Activated CD4-positive, alpha-beta T cell treated with anti-CD3 and anti-CD28 coated beads, Interleukin-2, amount 50 U/mL, for 48 hours (primary cell): ENCODE measurements at regions not wholly inside any gene's neighbourhood (a gene's known extent, or its start where the extent isn't known, plus 50 kb on each side); places are given as distances from the start of the nearest gene placed in this dataset.
"Not testable (repeated sequence)": the region's sequence is repeated elsewhere in the genome, so short reads cannot be mapped to it uniquely, and the experiment has no call there.

ENCODE experiments used
- DNase-seq, 2 experiments: peaks; one replicate each; pipeline ENCODE4 v3.0.0-alpha.2; 2020

DNA sequence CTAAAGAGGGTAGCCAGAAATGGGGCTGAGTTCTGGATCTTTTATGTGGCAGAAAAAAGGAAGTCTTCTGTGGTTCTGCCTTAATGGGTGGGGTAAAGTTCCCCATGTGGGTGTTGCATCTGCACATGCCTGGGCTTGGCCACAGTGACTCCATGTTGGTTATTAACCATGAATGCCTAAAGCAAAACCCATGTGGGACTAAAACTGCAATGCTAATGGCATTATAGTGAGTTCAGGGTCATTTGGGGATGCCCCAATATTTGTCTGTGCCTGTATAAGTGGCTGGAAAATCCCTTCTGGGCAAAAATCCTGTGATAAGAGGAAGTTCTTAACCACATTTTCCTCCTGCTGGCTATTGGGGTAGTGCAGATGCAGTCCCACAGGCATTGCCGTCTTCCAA, 857.4 kb downstream of the FAT4 start:
- DNase-seq: no peak

DNA sequence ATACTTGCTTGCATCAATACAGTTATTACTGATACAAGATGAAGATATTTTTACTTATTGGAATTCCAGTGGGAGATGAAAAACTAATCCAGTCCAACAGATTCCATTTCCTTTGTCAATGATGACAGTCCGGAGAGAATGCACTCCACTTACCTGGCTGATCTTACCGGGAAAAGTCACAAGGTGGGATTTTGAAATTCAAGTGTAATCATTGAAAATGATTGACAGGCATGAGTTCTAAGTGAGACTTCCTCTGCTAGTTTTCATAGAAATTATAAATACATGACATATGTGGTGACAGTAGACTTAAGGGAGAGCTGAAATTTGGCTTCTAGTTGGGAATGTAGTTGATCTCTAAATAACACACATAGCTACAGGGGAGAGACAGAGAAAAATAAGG, 859.9 kb downstream of the FAT4 start:
- no peak for DNase-seq

DNA sequence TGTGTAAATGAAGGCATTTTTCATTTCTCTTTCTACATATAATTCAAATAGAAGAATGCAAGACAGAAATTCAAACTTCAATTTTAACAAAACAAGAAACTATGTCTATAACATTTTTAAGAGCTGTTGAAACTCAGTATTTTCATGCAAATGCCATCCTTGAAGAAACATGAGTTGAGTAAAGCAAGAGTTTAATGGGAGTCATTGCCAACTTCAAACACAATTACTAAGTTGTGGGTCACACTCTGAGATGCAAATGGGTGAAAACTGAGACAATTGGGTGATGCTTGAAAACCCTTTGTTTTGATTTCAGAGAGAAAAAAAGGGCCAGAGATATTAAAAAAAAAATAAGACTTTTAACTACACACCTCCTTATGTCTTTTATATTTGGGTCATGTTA, 865.9 kb downstream of the FAT4 start:
- DNase-seq: no peak

DNA sequence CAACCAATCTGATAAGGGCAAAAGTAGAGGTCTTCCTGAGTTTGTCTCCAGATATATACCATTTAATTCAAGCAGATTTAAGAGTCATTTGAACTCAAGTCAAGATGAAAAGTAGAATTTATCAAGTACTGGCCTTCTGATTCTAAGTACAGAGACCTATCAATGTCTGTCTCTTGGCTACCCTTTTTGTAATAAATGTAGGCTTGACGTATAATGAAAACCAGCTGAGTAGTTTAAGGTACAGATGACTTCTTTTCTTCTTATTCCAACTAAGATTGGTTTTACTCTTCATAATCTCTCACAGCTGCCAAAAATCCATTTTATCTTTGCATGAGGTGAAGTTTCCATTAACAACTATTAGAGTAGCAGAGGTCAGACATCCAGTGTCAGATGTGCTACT, 867.6 kb downstream of the FAT4 start:
- no peak for DNase-seq

DNA sequence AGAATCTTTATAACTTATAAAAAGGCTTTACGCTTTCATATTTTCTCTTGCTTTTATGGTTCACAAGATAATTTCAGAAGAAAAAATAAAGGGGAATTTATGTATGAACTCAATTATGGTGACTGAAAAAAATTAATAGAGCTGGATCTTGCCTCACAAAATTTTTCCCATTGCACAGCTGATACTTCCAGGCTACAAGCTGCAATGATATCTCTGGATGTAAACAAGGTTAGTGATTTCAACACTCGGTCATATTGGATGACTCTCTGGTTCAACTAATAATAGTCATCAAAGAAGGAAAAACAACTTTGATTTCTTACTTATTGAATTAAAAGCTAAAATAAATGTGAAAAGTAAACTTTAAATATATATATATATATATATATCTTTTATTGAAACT, 868.0 kb downstream of the FAT4 start:
- no peak for DNase-seq

DNA sequence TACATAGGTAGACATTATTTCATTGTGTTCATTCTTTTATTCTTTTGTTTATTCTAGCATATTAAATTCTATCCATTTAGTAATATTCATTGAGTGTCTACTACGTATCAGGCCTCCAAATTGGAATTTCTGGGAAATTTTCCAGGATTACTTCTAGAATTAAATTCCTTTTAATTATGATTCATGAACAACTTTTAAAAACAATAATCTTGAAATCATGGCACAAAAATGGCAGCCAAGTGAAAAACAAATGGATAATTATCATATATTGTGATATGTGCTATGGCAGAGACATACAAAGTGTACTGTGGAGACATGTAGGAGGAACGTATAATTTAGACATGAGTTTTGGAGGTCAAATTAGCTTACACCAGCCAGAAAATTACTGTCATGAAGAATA, 868.5 kb downstream of the FAT4 start:
- DNase-seq: no peak

DNA sequence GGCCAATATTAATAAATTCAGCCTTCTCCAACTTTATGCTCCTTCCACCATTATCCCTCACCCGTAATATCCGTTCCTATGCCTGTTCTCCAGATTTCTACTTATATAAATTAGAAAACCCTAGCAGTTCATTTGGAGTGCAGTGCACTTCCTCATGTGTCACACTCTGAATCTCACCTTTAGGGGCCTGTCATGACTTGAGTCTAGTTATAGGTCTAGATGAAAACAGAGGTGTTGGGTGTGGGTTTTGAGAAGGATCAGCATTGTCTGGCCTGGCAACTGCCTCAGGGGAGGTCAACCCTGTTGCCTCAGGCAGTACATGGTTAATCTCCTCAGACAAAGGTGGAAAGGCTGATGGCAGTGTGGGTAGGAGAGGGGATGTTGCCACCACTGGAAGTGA, 876.8 kb downstream of the FAT4 start:
- DNase-seq: no peak

DNA sequence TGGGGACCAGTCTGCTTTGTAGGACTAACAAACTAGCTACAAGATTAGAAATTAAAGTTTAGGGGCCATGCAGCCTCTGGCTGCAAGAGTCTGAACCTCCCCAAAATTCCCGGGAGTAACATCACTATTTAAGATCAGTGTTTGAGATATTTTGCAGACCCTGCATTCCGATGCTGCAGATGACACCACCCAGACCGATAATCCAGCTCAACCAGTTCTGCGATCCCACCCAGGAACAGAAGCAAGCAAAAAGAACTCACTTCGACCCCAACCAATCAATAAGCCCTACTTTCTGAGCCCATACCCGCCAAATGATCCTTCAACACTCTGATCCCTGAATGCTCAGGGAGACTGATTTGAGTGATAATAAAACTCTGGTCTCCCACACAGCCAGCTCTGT, 877.8 kb downstream of the FAT4 start:
- no peak for DNase-seq

DNA sequence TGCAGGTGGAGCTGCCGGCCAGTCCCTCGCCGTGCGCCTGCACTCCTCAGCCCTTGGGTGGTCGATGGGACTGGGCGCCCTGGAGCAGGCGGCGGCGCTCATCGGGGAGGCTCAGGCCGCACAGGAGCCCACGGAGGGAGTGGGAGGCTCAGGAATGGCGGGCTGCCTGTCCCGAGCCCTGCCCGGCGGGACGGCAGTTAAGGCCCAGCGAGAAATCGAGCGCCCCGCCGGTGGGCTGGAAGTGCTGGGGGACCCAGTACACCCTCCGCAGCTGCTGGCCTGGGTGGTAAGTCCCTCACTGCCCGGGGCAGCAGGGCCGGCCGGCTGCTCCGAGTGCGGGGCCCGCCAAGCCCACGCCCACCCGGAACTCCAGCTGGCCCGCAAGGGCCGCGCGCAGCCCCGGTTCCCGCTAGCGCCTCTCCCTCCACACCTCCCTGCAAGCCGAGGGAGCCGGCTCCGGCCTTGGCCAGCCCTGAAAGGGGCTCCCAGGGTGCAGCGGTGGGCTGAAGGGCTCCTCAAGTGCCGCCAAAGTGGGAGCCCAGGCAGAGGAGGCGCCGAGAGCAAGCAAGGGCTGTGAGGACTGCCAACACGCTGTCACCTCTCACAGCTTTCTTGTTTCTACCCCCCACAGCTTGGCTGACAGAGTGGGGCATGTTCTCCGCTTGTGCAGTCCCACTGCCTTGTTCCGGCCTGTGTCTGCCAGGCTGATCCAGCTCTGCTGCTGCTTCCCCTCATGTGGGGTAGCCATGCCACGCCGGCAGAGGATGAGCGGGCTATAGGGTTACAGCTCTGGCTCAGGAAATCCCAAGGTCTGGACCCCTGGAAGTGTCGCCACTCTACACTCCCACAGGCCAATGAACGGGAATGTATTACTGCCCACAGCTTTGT, 886.7 kb downstream of the FAT4 start:
- not testable (repeated sequence) for DNase-seq

DNA sequence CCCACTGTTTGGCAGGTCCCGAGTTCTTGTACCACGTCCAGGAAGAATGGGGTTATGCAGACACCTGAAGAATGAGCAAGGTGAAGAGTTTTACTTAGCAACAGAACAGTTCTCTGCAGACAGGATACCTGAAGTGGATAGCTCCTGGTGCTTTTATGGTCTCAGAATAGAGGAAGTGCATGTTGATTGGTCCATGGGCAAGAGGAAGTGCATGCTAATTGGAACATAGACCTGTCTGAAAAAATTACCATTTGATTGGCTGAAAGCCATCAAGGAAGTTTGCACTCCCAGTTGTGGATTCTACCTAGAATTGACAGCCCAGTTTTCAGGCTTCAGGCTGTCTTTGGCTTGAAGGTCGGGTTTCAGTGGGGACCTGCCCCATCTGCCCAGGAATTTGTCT, 887.5 kb downstream of the FAT4 start:
- no peak for DNase-seq

DNA sequence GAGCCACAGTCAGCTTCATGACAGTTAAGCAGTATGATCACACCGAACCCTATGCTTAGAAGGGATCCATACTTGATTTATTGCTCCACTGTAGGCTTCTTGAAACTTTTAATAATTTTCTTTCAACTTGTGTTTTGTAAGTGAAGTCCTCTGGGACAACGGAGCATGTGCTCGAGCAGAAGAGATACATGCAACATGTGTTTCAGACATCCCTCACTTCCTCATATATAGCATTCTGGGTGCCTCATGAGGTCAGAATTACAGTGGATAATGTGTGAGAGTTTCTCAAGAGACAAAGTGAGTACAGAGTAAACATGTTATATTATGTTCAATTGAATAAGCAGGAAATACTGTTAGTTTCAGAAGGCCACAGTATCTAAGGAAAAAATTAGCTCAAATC, 893.2 kb downstream of the FAT4 start:
- no peak for DNase-seq

DNA sequence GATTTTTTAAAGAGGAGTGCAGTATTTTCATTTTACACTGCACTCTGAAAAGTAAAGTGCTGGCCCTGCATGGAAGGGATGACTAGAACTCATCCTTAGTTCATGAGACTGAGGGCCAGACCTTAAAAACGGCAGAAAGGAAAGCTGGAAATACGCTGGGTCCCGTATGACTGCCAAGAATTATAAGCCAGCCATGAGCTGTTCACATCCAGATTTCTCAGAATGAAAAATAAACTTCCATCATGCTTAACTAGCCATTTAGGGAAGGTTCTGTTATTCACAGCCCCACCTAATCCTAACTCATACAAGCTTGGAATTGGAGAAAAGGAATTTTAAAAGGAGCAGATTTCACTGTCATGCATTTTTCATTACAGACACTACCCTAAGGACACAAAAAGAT, 894.4 kb downstream of the FAT4 start:
- no peak for DNase-seq

DNA sequence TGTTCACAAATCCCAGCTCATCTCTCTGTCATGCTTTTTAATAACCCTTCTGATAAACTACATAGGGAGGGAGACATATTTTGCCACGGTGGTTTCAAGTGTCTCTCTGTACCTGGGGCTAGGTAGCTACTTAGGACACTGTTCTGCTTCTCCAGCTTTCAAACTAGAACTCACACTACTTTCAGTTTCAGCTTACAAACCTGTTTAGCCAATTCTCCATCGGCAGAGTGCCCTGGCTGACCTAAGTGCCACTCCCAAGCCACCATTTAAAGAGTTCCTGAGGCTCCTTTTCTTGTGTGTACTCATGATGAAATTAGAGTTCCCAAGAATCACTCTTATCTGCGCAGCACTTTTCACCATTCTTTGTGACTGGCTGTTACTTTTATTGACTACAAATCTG, 899.2 kb downstream of the FAT4 start:
- DNase-seq: no peak

DNA sequence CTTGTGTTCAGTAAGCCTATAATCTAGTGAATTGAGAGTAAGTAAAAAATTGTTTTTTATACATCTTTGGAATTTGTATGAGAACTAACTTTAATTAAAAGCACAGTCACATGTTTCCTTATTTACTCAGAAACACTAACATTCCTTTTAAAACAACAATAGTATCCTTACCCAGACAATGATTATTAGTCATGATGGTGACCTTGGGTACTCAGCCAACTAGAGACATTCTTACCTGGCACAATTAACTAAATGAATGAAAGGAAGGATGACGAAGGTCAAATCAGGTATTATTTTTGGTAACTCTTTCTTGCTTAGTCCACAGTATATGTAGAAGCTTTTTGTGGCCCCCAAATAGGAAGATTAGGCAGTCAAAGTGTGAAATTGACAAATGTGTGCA, 901.0 kb downstream of the FAT4 start:
- DNase-seq: no peak

DNA sequence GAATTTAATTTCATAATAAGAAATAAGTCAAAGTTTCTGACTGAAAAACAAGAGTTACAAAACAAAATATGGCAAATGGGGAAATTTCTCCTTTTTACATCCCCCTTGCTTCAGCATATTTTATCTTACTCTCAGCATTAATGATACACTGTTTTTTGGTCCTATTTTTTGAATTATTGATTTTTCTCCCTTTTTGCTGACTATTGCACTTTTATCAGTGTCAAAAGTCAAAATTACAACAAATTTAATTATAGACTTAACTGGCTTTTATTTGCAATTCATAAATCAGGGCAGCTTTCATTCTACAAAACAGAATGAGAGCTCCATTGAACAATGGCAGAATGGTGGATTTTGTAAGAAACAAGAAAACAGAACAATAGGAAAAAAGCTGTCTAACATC, 901.9 kb downstream of the FAT4 start:
- DNase-seq: no peak

DNA sequence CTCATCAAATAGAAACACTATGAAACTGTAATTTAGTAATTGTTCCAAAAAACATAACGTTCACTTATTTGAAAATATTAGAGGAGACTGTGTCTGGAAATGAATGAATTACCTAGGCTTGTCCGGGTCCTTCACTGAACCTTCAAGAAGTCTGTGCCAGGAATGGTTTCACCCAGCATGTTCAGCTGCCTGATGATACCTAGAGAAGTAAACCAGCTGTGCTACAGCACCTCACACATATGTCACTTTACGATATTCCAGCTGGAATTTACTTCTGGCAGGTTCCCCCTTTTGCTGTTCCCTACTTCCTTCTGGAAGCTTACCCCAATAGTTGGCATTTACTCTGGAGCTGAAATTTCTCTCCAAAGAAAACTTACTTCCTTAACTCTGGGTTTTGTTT, 906.5 kb downstream of the FAT4 start:
- DNase-seq: no peak

DNA sequence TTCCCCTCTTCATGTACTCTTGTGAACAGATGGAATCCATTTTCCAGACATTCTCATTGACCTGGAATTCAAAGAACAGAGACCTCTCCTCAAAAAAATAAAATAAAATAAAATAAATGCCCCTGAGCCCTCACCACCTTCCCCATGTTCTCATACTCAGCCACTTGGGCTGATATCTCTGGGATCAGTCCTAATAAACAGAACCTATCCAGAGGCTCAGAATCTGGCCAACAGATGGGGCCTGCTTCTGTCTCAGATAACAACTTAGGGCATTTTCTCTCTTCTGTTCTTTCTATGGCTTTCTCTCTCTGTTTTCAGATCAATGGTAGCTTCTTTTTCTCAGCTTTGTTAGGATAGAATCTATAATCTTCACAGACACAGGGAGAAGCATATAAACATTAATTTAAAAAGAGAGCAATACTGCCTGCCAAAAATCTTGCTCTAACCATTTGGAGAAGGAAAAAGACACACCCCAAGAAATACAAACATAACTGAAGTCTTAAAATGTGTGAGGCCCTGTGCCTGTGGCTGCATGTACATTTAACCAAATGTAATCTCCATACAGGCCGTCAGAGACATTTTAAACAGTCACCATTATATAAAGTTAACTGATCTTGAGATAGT, 907.1 kb downstream of the FAT4 start:
- DNase-seq: no peak

DNA sequence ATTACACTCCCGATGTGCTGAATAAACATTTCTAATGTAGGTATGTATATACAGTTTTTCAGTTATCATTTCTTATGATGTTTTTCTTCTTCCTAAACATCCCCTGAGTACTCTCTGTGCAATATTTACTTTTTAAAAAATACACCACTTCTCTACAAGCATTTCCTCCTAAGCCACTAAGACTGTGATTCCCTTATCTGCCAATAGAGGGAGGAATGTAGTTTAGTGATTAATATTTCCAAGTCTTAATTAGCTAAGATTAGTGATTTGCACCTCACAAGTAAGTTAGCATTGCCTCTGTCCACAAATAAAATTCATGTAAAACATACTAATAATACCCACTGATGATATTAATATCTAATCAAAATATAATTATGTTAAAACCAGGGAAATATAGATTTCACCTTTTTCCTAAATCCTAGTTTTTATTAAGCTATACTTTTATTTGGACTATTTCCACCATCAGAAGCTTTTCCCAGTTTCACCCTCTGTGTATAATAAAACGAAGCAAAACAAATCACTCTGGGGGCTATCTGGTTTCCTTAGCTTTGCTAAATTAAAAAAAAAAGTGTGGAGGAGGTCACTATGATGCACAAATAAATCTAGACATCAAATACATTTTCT, 909.1 kb downstream of the FAT4 start:
- DNase-seq: no peak

DNA sequence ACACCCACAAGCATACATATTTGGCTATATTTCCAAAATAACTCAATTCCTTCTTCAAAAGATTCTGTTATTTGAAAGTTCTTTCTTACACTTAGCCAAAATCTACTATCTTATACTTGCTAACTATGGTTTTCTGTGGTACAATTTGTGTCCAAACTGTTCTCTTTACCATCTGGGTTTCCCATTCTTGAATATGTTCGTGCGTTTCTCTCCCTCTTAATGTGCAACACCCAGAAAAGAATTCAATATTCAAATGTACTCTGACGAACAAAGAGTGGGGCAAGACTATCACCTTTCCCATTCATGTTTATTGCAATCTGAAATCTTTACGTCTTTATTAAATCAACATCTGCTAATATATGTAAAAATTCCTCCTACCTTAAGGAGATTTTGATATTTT, 912.7 kb downstream of the FAT4 start:
- no peak for DNase-seq

DNA sequence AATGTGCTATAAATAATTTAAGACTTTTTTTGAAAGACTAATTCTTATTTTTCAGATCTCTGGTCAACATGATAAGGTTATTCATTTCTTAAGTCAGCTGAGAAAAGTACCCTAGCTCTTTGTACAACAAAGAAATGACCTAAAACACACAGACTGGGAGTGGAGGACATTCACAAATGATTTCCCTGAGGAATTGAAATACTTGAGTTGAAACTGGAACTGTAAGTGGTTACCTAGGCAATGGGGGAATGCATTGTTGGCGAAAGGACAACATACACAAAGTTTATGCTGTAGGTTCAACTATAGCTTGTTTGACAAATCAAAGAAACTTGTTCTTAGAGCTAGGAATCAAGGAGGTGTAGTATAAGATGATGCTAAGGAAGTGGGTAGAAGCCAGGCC, 915.5 kb downstream of the FAT4 start:
- DNase-seq: no peak

DNA sequence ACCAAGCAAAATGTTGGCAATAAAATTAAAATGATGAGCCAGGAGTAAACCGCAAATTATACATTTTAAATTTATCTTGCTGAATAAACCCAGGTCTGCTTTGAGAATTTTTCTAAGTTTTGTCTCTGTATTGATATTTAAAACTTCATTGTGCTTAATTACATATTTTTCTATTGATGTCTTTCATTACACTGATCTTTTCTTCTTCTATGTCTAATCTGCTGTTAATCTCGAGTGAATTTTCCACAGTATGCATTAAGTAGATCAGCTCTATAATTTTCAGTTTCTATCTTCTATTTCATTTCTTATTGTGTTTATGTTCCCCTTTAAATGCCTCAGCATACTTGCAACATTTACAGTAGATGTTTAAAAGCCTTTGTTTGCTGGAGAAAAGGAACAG, 918.7 kb downstream of the FAT4 start:
- no peak for DNase-seq

DNA sequence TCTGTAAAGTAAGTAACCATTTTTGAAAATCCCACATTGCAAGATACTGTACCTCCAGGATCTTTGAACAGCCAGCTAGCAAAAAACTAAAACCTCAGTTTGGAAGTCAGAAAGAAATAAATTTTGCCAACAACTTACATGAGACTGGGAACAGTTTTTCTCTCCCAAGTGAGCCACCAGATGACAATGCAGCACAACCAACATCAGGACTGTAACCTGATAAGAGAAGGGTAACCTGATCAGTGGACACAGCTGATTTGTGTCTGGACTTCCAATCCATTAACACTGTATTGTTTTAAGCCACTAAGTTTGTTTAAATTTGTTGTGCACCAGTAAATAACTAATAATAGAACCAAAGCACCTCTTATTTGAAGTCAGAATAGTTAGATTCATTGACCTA, 923.3 kb downstream of the FAT4 start:
- no peak for DNase-seq

DNA sequence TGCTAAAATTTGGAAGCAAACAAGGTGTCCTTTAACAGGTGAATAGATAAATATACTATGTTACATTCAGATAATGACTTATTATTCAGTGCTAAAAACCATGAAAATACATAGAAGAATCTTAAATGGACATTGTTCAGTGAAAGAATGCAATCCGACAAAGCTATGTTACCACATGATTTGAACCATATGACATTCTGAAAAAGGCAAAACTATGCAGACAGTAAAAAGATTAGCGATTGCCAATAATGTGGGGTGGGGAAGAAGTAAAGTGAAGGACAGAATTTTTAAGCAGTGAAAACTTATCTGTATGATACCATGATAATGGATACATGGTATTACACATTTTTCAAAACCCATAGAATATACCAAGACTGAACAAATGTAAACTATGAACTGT, 926.9 kb downstream of the FAT4 start:
- no peak for DNase-seq

DNA sequence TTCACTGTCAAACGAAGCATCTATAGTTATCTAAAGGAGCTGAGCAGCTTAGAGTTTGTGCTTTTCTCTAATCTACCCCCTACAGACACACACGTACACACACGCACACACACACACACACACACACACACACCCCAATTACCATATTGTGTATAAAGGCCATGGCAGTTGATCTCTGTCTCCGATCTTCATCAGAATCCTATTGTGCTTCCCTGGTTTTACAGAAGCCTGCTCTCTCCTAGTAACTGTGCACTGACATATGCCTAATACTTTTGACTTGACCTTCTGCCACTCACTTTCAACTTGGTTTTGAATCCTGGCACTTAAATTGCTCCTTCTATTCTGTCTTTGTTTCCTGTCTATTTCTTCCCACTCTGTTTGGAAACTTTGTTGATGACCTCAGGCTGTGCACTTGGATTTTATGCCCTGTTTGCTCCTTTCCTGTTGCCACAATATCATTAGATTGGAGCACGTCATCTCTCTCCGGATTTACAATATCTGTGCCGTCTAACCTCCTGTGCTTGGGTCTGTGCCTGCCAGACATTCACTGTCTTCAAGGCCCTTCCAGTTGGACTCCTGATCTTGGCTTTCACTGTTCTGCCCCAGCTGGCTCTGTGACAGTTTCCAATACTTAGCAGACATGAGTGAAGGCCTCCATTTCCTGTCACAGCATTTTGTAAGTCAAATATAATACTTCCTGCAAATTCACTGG, 928.1 kb downstream of the FAT4 start:
- DNase-seq: no peak
